ENCODE measurements at regions not wholly inside any gene's neighbourhood (a gene's known extent, or its start where the extent isn't known, plus 50 kb on each side); places are given as distances from the start of the nearest gene placed in this dataset.

GRCh38 chr7:17020250-17020649 is 138.5 kb upstream of the AGR3 start:
- no peak for DNase-seq

- no peak for DNase-seq
These were observed 139.4 kb upstream of the AGR3 start for GRCh38 chr7:17021205-17021604.

GRCh38 chr7:17022920-17023319 is 141.1 kb upstream of the AGR3 start:
- DNase-seq, result no peak

- DNase-seq, result no peak
These were observed 144.5 kb upstream of the AGR3 start for GRCh38 chr7:17026269-17026668.

- DNase-seq, result no peak
These were observed 145.5 kb upstream of the AGR3 start for GRCh38 chr7:17027143-17027788.

GRCh38 chr7:17027789-17028152 is 146.0 kb upstream of the AGR3 start:
- DNase-seq, result no peak

GRCh38 chr7:17029150-17029549 is 147.4 kb upstream of the AGR3 start:
- no peak for DNase-seq

- no peak for DNase-seq
These were observed 148.8 kb upstream of the AGR3 start for GRCh38 chr7:17030559-17030958.

GRCh38 chr7:17031906-17032551 is 150.2 kb upstream of the AGR3 start:
- DNase-seq, result no peak

- DNase-seq, result no peak
These were observed 151.5 kb upstream of the AGR3 start for GRCh38 chr7:17033245-17033644.

- no peak for DNase-seq
These were observed 154.8 kb upstream of the AGR3 start for GRCh38 chr7:17036584-17036983.

GRCh38 chr7:17037356-17037755 is 155.6 kb upstream of the AGR3 start:
- DNase-seq, result no peak

GRCh38 chr7:17038160-17038782 is 156.5 kb upstream of the AGR3 start:
- DNase-seq, result no peak

GRCh38 chr7:17038783-17039170 is 157.0 kb upstream of the AGR3 start:
- no peak for DNase-seq

GRCh38 chr7:17039372-17039771 is 157.6 kb upstream of the AGR3 start:
- no peak for DNase-seq

- DNase-seq, result no peak
These were observed 158.9 kb upstream of the AGR3 start for GRCh38 chr7:17040716-17041115.

- DNase-seq, result no peak
These were observed 159.5 kb upstream of the AGR3 start for GRCh38 chr7:17041324-17041723.

- DNase-seq, result no peak
These were observed 160.4 kb upstream of the AGR3 start for GRCh38 chr7:17042211-17042610.

GRCh38 chr7:17043012-17043877 is 161.5 kb upstream of the AGR3 start:
- DNase-seq, result no peak

- no peak for DNase-seq
These were observed 162.6 kb upstream of the AGR3 start for GRCh38 chr7:17044396-17044795.

GRCh38 chr7:17044861-17045260 is 163.1 kb upstream of the AGR3 start:
- DNase-seq, result no peak

GRCh38 chr7:17046259-17046658 is 164.5 kb upstream of the AGR3 start:
- DNase-seq, result no peak

- no peak for DNase-seq
These were observed 164.9 kb upstream of the AGR3 start for GRCh38 chr7:17046666-17047065.
